ENCODE measurements at regions not wholly inside any gene's neighbourhood (a gene's known extent, or its start where the extent isn't known, plus 50 kb on each side); places are given as distances from the start of the nearest gene placed in this dataset.
"Not testable (repeated sequence)": the region's sequence is repeated elsewhere in the genome, so short reads cannot be mapped to it uniquely, and the experiment has no call there.

DNA sequence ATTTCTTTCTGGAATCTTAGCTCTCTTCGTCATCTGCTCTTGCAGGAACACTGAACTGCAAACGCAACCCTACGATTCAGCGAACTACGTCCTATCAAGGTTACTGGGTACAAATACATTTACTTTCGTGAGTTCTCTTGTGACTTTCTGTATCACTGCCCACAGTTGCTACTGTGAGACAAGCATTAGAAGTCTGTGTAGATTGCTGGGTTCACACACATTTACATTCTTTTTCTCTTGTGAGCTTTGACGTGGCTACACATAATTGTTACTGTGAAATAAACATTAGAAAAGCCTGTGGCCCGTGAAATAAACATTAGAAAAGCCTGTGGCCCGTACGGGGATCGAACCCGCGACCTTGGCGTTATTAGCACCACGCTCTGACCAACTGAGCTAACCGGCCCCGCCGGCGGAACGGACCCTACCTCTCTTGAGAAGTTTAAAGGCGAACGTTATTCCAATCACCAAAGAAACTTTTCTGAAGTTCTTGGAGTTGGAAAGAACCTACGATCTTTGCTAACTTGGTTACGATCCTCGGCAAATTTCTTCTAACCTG lies 61.2 kb upstream of the ZNF322 start:
- TF ChIP-seq EZH2 (IDR thresholded peaks at IDR 0.05; ENCODE audit: insufficient read depth, poor library complexity, severe bottlenecking); EZH2phosphoT487 (IDR thresholded peaks at IDR 0.05; ENCODE audit: insufficient read depth, low read depth): not testable (repeated sequence)

All from GM23248 (cell line).